HG03520 (cell line): ENCODE measurements at regions not wholly inside any gene's neighbourhood (a gene's known extent, or its start where the extent isn't known, plus 50 kb on each side); places are given as distances from the start of the nearest gene placed in this dataset.

Experiments used
- ATAC-seq: cut with Tn5 transposase; IDR thresholded peaks from one replicate; pipeline ENCODE4 v1.9.1; 2021; ENCODE audit warnings: mild to moderate bottlenecking, moderate library complexity; ENCODE audit not compliant: unreplicated experiment

- ATAC-seq, result no peak
These were observed 544.1 kb downstream of the EPHA5 start for GRCh38 chr4:65126200-65126599.

GRCh38 chr4:65120287-65120686 lies 550.0 kb downstream of the EPHA5 start:
- no peak for ATAC-seq

- no peak for ATAC-seq
These were observed 567.9 kb downstream of the EPHA5 start for GRCh38 chr4:65102419-65102818.

GRCh38 chr4:65096630-65097029 lies 573.7 kb downstream of the EPHA5 start:
- ATAC-seq, result no peak

- ATAC-seq, result no peak
These were observed 580.6 kb downstream of the EPHA5 start for GRCh38 chr4:65089666-65090065.

- no peak for ATAC-seq
These were observed 587.2 kb downstream of the EPHA5 start for GRCh38 chr4:65083076-65083475.

GRCh38 chr4:65071564-65071963 lies 598.7 kb downstream of the EPHA5 start:
- ATAC-seq, result no peak

- no peak for ATAC-seq
These were observed 601.1 kb downstream of the EPHA5 start for GRCh38 chr4:65069177-65069576.

GRCh38 chr4:65066106-65066505 lies 604.2 kb downstream of the EPHA5 start:
- ATAC-seq, result no peak

- ATAC-seq, result no peak
These were observed 606.7 kb downstream of the EPHA5 start for GRCh38 chr4:65063601-65064000.

GRCh38 chr4:65050786-65051185 lies 619.5 kb downstream of the EPHA5 start:
- ATAC-seq, result no peak

- ATAC-seq, result no peak
These were observed 623.8 kb downstream of the EPHA5 start for GRCh38 chr4:65046192-65047133.

GRCh38 chr4:65033899-65034298 lies 624.6 kb upstream of the TECRL start:
- ATAC-seq, result no peak

- ATAC-seq, result no peak
These were observed 619.3 kb upstream of the TECRL start for GRCh38 chr4:65028592-65028991.

- no peak for ATAC-seq
These were observed 614.8 kb upstream of the TECRL start for GRCh38 chr4:65023883-65024670.

- no peak for ATAC-seq
These were observed 613.8 kb upstream of the TECRL start for GRCh38 chr4:65023081-65023480.

GRCh38 chr4:65021737-65022136 lies 612.5 kb upstream of the TECRL start:
- no peak for ATAC-seq

GRCh38 chr4:65021149-65021548 lies 611.9 kb upstream of the TECRL start:
- ATAC-seq, result no peak

- no peak for ATAC-seq
These were observed 610.5 kb upstream of the TECRL start for GRCh38 chr4:65019775-65020174.

- ATAC-seq, result no peak
These were observed 609.1 kb upstream of the TECRL start for GRCh38 chr4:65018313-65018712.

GRCh38 chr4:65014078-65014477 lies 604.8 kb upstream of the TECRL start:
- no peak for ATAC-seq
